Fibroblast of upper back skin (primary cell): ENCODE measurements at regions not wholly inside any gene's neighbourhood (a gene's known extent, or its start where the extent isn't known, plus 50 kb on each side); places are given as distances from the start of the nearest gene placed in this dataset.
"Not testable (repeated sequence)": the region's sequence is repeated elsewhere in the genome, so short reads cannot be mapped to it uniquely, and the experiment has no call there.

Source experiments
- DNase-seq: peaks from one replicate; pipeline ENCODE4 v3.0.0-alpha.2; 2013

DNA sequence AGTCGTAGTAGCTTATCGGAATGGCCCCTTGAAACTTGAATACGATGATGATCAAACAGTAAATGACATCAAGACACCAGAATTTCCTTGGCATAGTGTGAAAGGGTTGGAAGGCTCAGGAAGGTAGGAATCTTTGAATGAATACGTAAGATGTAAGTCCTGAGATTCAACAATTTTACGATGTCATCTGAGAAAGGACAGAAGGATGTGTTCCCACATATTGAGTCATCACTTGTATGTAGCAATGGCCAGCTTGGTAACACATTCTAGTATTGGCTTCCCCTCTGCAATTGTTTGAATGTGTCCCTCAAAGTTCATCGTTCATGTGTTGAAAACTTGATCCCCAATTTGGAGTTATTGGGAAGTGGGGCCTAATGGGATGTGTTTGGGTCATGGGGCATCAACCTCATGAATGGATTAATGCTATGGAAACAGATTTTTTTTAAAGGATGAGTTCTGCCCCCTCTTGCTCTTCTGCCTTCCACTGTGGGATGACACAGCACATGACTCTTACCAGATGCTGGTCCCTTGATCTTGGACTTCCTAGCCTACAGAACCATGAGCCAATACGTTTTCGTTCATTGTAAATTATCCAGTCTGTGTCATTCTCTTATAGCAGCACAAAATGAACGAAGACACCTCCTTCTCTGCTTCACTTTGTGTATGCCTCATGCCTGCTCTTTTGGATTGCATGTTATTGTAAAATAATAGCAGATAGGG is 284.6 kb downstream of the BCAT1 start:
- no peak for DNase-seq

GRCh38 chr12:24661657-24662096 is 287.2 kb downstream of the BCAT1 start:
- DNase-seq, result peak; percentile 20

DNA sequence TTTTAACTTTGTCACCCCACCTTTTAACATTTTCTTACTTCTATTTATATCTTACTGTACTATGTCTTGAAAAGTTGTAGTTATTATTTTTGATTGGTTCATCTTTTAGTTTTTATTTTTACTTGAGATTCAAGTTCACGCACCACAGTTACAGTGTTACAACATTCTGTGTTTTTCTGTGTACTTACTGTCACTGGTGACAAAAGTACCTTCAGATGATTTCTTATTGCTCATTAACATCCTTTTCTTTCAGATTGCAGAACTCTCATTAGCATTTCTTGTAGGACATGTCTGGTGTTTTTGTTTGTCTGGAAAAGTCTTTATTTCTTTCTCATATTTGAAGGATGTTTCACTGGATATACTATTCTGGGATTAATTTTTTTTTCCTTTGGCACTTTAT is 289.9 kb downstream of the BCAT1 start:
- no peak for DNase-seq

- DNase-seq, result not testable (repeated sequence)
Observed at GRCh38 chr12:24654344-24654743, 294.6 kb downstream of the BCAT1 start.

DNA sequence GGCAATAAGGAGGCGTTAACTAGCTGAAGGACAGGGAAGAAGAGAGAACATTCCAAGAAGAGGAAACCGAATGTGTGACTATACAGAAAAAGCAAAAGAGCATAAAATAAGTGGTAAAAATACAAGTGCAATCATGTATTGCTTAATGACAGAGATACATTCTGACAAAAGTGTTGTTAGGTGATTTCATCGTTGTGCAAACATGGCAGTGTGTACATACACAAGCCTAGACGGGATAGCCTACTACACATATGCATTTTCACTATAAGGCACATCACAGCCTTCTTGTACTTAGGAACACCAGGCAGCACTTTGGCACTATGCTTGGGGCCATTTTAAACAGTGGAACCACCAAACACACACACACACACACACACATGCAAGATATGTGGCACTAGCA is 299.3 kb downstream of the BCAT1 start:
- no peak for DNase-seq

GRCh38 chr12:24649209-24649608 is 299.7 kb downstream of the BCAT1 start:
- no peak for DNase-seq

DNA sequence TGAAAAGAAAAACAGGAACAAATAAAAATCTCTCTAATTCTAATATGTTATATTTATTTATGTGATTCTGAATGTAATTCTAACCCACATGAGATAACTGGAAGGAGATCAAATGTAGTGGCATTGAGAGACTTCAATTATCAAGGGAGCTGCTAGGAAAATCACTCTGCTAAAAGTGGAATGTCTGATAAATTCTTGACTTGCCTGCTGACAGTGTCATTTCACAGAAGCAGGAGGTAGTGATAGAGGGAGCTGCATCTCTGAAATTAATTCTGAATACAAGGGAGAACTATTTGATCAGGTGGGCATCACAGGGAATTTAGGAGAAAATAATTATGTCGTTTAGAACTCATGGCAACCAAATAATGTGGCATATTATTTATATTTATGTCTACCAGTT is 303.6 kb downstream of the BCAT1 start:
- DNase-seq, result no peak

DNA sequence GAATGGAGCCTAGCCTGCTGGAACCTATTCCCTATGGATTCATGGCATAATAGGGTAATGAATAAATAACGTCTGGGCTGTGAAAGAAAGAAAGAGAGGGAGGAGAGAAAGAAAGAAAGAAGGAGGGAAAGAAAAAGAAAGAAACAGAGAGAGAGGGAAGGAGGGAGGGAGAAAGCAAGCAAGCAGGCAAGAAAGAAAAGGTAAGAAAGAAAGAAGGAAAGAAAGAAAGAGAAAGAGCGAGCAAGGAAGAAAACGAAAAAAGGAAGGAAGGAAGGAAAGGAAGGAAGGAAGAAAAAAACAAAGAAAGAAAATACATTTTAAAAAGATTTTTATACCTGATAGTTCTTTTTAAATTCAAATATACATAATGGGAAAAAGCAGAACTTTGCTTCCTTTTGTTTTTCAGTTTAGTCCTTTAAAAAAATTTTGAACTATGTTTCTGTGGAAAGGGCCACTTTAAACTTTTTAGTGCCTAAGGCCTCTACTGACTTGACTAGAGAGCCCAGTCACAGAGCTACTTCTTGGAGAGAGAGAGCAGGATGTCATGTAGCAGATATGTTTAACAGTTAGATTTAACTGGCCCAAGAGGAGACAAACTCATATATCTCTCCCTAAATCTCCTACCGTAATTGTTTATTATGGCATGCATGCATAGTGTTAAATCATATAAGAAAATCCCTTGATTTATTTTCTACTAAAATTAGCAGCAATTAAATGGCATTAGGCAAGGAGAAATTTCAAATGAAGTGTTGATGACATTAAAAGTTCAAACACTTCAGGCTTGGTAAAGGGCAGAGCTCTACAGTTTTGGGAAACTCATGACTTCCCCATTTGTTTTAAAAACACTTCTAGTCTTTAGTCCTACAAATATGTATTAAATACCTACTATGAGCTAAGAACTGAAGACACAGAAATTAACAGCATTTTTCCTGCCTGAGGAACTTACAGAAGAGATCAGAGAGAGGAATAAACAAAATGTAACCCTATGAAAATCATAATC is 305.5 kb downstream of the BCAT1 start:
- no peak for DNase-seq

- no peak for DNase-seq
Observed at GRCh38 chr12:24639641-24640040, 309.3 kb downstream of the BCAT1 start.

DNA sequence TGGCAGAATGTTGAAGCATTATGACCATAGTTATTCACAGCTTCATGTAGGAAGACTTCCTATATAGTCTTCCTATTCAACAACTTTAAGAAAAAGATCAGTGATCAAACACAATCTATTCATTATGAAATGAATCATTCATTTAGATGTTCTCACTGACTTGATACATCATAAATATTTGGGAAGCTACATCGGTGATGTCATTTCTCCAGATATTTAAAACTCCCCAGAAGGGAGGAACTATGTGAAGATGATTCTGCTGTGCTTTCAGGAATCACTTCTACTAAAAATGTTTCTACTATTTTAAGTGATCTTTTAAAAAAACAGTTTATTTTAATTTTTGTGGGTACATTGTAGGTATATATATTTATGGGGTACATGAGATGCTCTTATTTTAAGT is 316.4 kb downstream of the BCAT1 start:
- no peak for DNase-seq

- no peak for DNase-seq
Observed at GRCh38 chr12:24631676-24632426, 317.1 kb downstream of the BCAT1 start.

DNA sequence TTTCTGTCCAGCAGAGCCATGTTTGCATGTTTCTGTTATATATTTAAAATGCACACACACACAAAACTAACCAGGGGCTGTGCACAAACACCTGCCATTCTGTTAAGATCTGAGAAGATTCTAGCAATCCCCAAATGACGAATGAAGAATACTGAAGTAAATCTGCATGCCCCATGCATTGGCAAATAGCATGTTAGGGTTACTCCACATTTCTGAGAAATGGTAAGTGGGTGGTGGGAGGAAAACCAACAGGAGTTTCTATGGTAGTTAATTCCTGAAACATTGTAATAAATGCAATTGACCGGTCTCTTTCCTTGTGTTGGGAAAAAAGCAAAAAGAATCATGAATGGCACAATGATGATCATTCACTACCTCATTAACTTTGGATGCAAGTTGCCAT is 318.0 kb downstream of the BCAT1 start:
- DNase-seq, result no peak

DNA sequence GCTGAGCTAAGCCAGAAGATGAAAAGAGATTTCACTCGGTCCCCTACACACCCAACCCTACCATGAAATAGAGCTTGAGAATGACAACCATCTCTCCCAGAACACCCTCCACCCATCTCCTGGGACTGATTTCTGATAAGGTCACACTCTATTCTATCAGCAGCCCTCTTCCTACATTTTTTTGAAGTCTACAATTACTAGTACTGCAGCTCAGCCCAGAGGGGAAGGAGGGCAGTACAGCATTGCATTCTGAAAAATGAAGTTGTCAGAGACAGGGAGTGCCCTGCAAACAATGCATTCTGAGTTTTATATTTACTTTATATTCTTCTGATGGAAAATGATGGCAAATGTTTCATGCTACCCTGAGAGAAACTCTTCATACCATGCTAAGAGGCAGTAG is 318.5 kb downstream of the BCAT1 start:
- DNase-seq, result no peak

DNA sequence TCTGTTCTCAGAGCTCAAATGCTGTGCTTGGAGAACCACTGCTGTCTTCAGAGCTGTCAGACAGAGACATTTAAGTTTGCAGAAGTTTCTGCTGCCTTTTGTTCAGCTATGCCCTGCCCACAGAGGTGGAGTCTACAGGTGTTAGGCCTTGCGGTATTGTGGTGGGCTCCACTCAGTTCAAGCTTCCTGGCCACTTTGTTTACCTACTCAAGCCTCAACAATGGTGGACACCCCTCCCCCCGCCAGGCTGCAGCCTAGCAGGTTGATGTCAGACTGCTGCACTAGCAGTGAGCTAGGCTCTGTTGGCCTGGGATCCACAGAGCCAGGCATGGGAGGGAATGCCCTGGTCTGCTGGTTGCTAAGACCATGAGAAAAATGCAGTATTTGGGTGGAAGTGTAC is 323.8 kb downstream of the BCAT1 start:
- no peak for DNase-seq

- DNase-seq, result not testable (repeated sequence)
Observed at GRCh38 chr12:24619954-24620353, 328.9 kb downstream of the BCAT1 start.

GRCh38 chr12:24617471-24617870 is 331.4 kb downstream of the BCAT1 start:
- peak; percentile 43 for DNase-seq

- DNase-seq, result peak; percentile 37
Observed at GRCh38 chr12:24615967-24616411, 332.9 kb downstream of the BCAT1 start.

GRCh38 chr12:24608637-24609285 is 340.1 kb downstream of the BCAT1 start:
- peak; percentile 27 for DNase-seq

DNA sequence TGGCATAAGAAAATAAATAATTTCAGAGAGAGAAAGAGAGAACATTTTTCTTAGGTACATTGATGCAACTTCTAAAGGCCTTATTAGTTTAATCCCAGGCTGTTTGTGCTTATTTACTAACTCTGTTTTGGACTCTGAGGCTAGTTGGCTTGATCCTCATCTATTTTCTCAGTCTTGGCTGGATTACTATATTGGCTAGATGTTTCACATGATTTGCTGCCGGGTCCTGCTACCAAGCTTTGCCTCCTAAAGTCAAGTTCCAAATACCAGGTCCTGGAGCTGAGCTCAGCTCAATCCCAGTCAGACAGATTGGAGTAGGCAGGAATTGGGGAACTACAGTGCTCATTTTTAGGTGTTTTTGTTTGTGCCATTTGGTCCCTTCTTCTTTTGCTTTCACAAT is 340.8 kb downstream of the BCAT1 start:
- DNase-seq, result no peak

DNA sequence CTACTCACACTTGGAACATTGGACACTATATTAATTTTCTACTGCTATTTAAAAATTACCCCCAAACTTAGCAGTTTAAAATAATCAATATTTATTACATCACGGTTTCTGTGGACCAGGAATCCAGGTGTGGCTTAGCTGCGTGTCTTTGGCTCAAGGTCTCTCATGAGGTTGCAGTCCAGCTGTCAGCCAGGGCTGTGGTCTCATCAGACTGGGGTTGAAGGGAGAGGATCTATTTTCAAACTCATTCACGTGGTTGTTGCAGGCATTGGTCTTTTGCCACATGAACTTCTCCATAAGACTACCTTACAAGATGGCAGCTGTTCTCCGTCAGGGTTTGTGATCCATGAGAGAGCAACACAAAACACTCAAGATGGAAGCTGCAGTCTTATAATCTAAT is 343.0 kb downstream of the BCAT1 start:
- no peak for DNase-seq

DNA sequence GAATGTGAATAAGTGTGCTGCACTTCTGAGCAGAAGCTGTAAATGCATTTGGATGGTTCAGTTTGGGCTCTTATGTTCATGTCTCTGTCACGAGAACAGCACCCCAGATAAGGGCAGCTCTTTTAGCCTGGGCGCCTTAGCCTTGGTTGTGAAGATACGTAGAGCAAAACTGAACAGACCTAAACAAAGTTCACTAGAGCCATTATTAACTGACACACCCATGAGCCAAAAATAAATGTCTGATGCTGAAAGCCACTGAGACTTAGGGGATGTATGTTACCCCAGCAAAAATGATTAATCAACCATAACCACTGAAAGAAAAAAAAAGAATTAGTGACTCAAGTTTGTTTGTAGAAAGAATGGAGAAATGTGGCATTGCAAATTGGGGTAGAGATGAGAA is 343.4 kb downstream of the BCAT1 start:
- no peak for DNase-seq

GRCh38 chr12:24603371-24603770 is 345.5 kb downstream of the BCAT1 start:
- no peak for DNase-seq

GRCh38 chr12:24600996-24601395 is 347.9 kb downstream of the BCAT1 start:
- DNase-seq, result peak; percentile 94
